Lung (tissue), 11 donors: ENCODE measurements at regions not wholly inside any gene's neighbourhood (a gene's known extent, or its start where the extent isn't known, plus 50 kb on each side); places are given as distances from the start of the nearest gene placed in this dataset.

Experiments
- ATAC-seq: fragments of 200-7000 bp; cut with Tn5 transposase; one replicate; pipeline ENCODE4 v1.9.1; 2020; ENCODE audit warnings: moderate number of reproducible peaks; ENCODE audit not compliant: insufficient read depth, low FRiP score
- DNase-seq, 3 donors: peaks; one replicate each; pipeline ENCODE4 v3.0.0-alpha.2; 2013 to 2017
- H3K27ac ChIP-seq, 2 donors: one replicate each; pipeline ENCODE4 v1.5.1; 2013; ENCODE audit warnings: mild to moderate bottlenecking in 2 of 2, moderate library complexity in 2 of 2, control low read depth in 1 of 2, inconsistent platforms in 1 of 2, low read depth in 1 of 2, low read length in 1 of 2
- H3K27me3 ChIP-seq, 3 donors: one replicate each; pipeline ENCODE4 v1.5.1; 2013; ENCODE audit warnings: low read length in 2 of 3; ENCODE audit not compliant: control insufficient read depth in 3 of 3, insufficient read depth in 3 of 3
- H3K36me3 ChIP-seq, 4 donors: one replicate each; pipeline ENCODE4 v1.5.1; 2013; ENCODE audit warnings: low read length in 4 of 4, mild to moderate bottlenecking in 1 of 4, moderate library complexity in 1 of 4; ENCODE audit not compliant: control insufficient read depth in 4 of 4, insufficient read depth in 4 of 4
- H3K4me1 ChIP-seq, 5 donors: one replicate each; pipeline ENCODE4 v1.5.1; 2013; ENCODE audit warnings: low read length in 5 of 5, mild to moderate bottlenecking in 2 of 5, moderate library complexity in 1 of 5; ENCODE audit not compliant: control insufficient read depth in 5 of 5, insufficient read depth in 5 of 5
- H3K4me3 ChIP-seq: one replicate; pipeline ENCODE4 v1.5.1; 2013; ENCODE audit warnings: mild to moderate bottlenecking, control low read depth, moderate library complexity
- H3K9ac ChIP-seq, 2 donors: one replicate each; pipeline ENCODE4 v1.5.1; 2013; ENCODE audit warnings: low read length in 2 of 2, control low read depth in 1 of 2; ENCODE audit not compliant: insufficient read depth in 1 of 2
- H3K9me3 ChIP-seq, 4 donors: one replicate each; pipeline ENCODE4 v1.5.1; 2013; ENCODE audit warnings: low read length in 3 of 4, mild to moderate bottlenecking in 1 of 4, moderate library complexity in 1 of 4; ENCODE audit not compliant: control insufficient read depth in 4 of 4, insufficient read depth in 3 of 4
- CTCF ChIP-seq: IDR thresholded peaks from 2 replicates; pipeline ENCODE4 v1.5.1; 2012; ENCODE audit warnings: mild to moderate bottlenecking; ENCODE audit errors: control extremely low read depth, extremely low read depth
- WGBS, 2 donors: extraction: QIAGEN DNeasy Blood & Tissue Kit; methylation state at CpG; one replicate each; pipeline ENCODE4 v1.1.7; 2013; 5-methylcytosine and 5-hydroxymethylcytosine counted together
- donor health status: control.
- donor health status: control.
- donor health status: Bipolar disorder and iron deficiency.
- donor health status: healthy.
- donor health status: DM: yes; HTN: yes; CAD: no.

GRCh38 chr7:55285665-55286064 is 79.5 kb upstream of the LANCL2 start:
- DNase-seq (no peak), ATAC-seq (no peak)
- 92 to 97% methylated on average over 2 of the region's 2 CpGs for WGBS, 2 donors
- no peaks in the 10 kb centered on the region for H3K27me3 ChIP-seq
- no peak overlapping the region for H3K4me3 ChIP-seq
- no peak overlapping the region for H3K9ac ChIP-seq
- H3K27ac ChIP-seq = no peak overlapping the region
- no peaks in the 10 kb centered on the region for H3K9me3 ChIP-seq
- no peaks in the 10 kb centered on the region for H3K4me1 ChIP-seq
- no peak for TF ChIP-seq CTCF
- no peaks in the 10 kb centered on the region for H3K36me3 ChIP-seq

- H3K4me3 ChIP-seq = no peak overlapping the region
- no peak overlapping the region for H3K9ac ChIP-seq
- WGBS, 2 donors = 80 to 93% methylated on average over 3 of the region's 3 CpGs
- H3K9me3 ChIP-seq = no peaks in the 10 kb centered on the region
- no peak overlapping the region for H3K27ac ChIP-seq
- ATAC-seq (no peak), DNase-seq (no peak)
- TF ChIP-seq CTCF = no peak
- no peaks in the 10 kb centered on the region for H3K36me3 ChIP-seq
- no peaks in the 10 kb centered on the region for H3K4me1 ChIP-seq
- no peaks in the 10 kb centered on the region for H3K27me3 ChIP-seq
Observed at GRCh38 chr7:55286666-55287065, 78.5 kb upstream of the LANCL2 start.

GRCh38 chr7:55288070-55288824 is 76.9 kb upstream of the LANCL2 start:
- DNase-seq (no peak), ATAC-seq (no peak)
- no peaks in the 10 kb centered on the region for H3K9me3 ChIP-seq
- H3K4me3 ChIP-seq = no peak overlapping the region
- 78 to 85% methylated on average over 5 of the region's 5 CpGs for WGBS, 2 donors
- H3K27ac ChIP-seq = no peak overlapping the region
- H3K36me3 ChIP-seq = no peaks in the 10 kb centered on the region
- TF ChIP-seq CTCF = no peak
- no peaks in the 10 kb centered on the region for H3K27me3 ChIP-seq
- H3K4me1 ChIP-seq = no peaks in the 10 kb centered on the region
- H3K9ac ChIP-seq = no peak overlapping the region

- no peak overlapping the region for H3K9ac ChIP-seq
- no peaks in the 10 kb centered on the region for H3K27me3 ChIP-seq
- H3K4me3 ChIP-seq = no peak overlapping the region
- H3K9me3 ChIP-seq = no peaks in the 10 kb centered on the region
- no peak for ATAC-seq
- no peaks in the 10 kb centered on the region for H3K4me1 ChIP-seq
- no peak for TF ChIP-seq CTCF
- no peak overlapping the region for H3K27ac ChIP-seq
- WGBS, 2 donors = 78% methylated on average over 6 of the region's 6 CpGs
- no peaks in the 10 kb centered on the region for H3K36me3 ChIP-seq
- DNase-seq = peak in 1 of 3 donors; percentile 15
Observed at GRCh38 chr7:55296070-55296469, 69.1 kb upstream of the LANCL2 start.
